Stimulated activated memory B cell treated with anti-CD40 and anti-IgM and Interleukin-4, amounts not matched to agents 10 μg/mL and 1 μg/mL and 100 μg/mL, for 72 hours (primary cell): ENCODE measurements at regions not wholly inside any gene's neighbourhood (a gene's known extent, or its start where the extent isn't known, plus 50 kb on each side); places are given as distances from the start of the nearest gene placed in this dataset.

Source experiments
- ATAC-seq: fragments of 150-1000 bp; cut with Tn5 transposase; 2 replicates; pipeline ENCODE4 v1.10.0; 2021
- H3K27ac Mint-ChIP-seq: one replicate; pipeline ENCODE4 v1.8.0; 2022; ENCODE audit warnings: mild to moderate bottlenecking, mixed read lengths
- H3K27me3 Mint-ChIP-seq: one replicate; pipeline ENCODE4 v1.8.0; 2022; ENCODE audit warnings: mixed read lengths
- H3K36me3 Mint-ChIP-seq: one replicate; pipeline ENCODE4 v1.8.0; 2022; ENCODE audit warnings: mixed read lengths
- H3K4me1 Mint-ChIP-seq: one replicate; pipeline ENCODE4 v1.8.0; 2022; ENCODE audit warnings: mixed read lengths
- H3K4me3 Mint-ChIP-seq: one replicate; pipeline ENCODE4 v1.8.0; 2022; ENCODE audit warnings: mild to moderate bottlenecking, moderate library complexity, mixed read lengths
- H3K9me3 Mint-ChIP-seq: one replicate; pipeline ENCODE4 v1.8.0; 2022; ENCODE audit warnings: mixed read lengths

GRCh38 chr12:90339837-90340236, 615.1 kb downstream of the CCER1 start:
- no peak for ATAC-seq
- H3K36me3 Mint-ChIP-seq = no peaks in the 10 kb centered on the region
- H3K27ac Mint-ChIP-seq = no peak overlapping the region
- peaks cover 39% of the 10 kb centered on the region for H3K27me3 Mint-ChIP-seq
- no peaks in the 10 kb centered on the region for H3K9me3 Mint-ChIP-seq
- H3K4me3 Mint-ChIP-seq = no peak overlapping the region
- H3K4me1 Mint-ChIP-seq = peaks cover 5% of the 10 kb centered on the region

DNA sequence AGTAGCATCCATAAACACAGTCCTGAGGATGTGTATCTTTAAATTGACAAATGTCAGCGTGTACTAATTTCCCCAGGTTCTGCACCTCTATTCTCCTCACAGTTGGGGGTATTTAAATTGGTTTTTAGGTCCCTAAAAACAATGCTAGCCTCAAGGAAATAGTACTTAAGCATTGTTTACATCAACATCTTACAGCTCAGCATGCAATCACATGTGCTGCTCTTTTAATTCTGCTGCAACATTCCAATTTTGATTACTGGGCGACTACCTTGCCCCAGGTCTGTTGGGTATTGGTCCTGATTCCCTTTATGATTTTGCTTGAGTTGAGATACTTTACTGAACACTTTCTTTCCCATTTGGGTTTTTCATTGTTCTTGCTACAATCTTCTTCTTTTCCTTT, 616.6 kb downstream of the CCER1 start:
- peaks cover 30% of the 10 kb centered on the region for H3K27me3 Mint-ChIP-seq
- ATAC-seq = no peak
- H3K9me3 Mint-ChIP-seq = no peaks in the 10 kb centered on the region
- peaks cover 6% of the 10 kb centered on the region for H3K4me1 Mint-ChIP-seq
- H3K27ac Mint-ChIP-seq = no peak overlapping the region
- H3K4me3 Mint-ChIP-seq = no peak overlapping the region
- H3K36me3 Mint-ChIP-seq = no peaks in the 10 kb centered on the region

- Mint-ChIP-seq H3K27me3 (peaks cover 17% of the 10 kb centered on the region), H3K4me1 (peaks cover 6% of the 10 kb centered on the region), H3K4me3 (no peak overlapping the region), H3K36me3 (no peaks in the 10 kb centered on the region), H3K27ac (no peak overlapping the region), H3K9me3 (no peaks in the 10 kb centered on the region)
- ATAC-seq = no peak
Observed at GRCh38 chr12:90337018-90337417, 618.0 kb downstream of the CCER1 start.

- Mint-ChIP-seq H3K9me3 (no peaks in the 10 kb centered on the region), H3K4me3 (no peak overlapping the region), H3K36me3 (no peaks in the 10 kb centered on the region), H3K4me1 (peaks cover 6% of the 10 kb centered on the region), H3K27ac (no peak overlapping the region), H3K27me3 (peaks cover 9% of the 10 kb centered on the region)
- no peak for ATAC-seq
Observed at GRCh38 chr12:90335566-90335965, 619.4 kb downstream of the CCER1 start.

DNA sequence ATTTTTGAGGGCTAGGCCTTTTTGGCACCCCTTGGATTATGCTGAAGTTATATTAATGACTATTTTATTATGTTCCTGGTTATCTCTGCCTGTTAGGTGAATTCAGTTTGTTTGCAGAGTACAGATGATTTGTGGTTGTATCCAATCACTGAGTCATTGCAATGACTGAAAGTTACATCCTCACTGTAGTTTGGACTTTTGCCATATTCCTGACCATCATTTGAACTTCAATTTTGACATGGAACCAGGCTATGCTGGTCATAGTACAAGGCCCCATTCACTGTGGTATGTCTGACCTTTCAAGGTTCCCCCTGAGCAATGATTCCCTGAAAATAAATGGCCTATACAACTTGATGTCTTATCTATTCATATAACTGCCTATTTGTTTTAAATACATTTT, 621.0 kb downstream of the CCER1 start:
- no peak for ATAC-seq
- H3K4me1 Mint-ChIP-seq = peaks cover 6% of the 10 kb centered on the region

DNA sequence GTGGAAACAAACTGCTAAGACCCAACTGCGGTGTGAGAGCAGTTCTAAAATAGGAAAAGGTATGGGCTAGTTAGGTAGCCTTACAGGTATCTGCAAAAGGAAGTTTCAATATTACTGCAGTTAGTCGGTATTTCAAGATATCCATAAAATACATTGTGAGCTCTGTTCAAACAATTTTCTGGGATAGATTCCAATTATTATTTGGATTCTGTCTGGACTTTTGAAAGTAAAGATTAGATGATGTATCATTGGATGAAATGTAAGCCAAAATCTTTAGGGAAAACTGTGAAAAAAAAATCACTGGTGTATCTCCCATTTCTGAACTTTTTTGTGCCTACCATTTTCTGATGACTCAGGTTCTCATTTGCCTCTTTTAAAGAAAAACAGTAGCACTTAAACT, 621.6 kb downstream of the CCER1 start:
- Mint-ChIP-seq H3K4me3 (no peak overlapping the region), H3K36me3 (no peaks in the 10 kb centered on the region), H3K4me1 (peaks cover 6% of the 10 kb centered on the region), H3K27me3 (no peaks in the 10 kb centered on the region), H3K27ac (no peak overlapping the region), H3K9me3 (no peaks in the 10 kb centered on the region)
- no peak for ATAC-seq

More for the DNA sequence above, 621.0 kb downstream of the CCER1 start:
- no peak overlapping the region for H3K27ac Mint-ChIP-seq
- no peaks in the 10 kb centered on the region for H3K9me3 Mint-ChIP-seq
- H3K36me3 Mint-ChIP-seq = no peaks in the 10 kb centered on the region
- no peak overlapping the region for H3K4me3 Mint-ChIP-seq
- no peaks in the 10 kb centered on the region for H3K27me3 Mint-ChIP-seq

- no peak for ATAC-seq
- Mint-ChIP-seq H3K27me3 (no peaks in the 10 kb centered on the region), H3K9me3 (no peaks in the 10 kb centered on the region)
Observed at GRCh38 chr12:90331821-90332220, 623.2 kb downstream of the CCER1 start.

GRCh38 chr12:90331262-90331661, 622.6 kb upstream of the ATP2B1 start:
- H3K9me3 Mint-ChIP-seq = no peaks in the 10 kb centered on the region
- no peaks in the 10 kb centered on the region for H3K36me3 Mint-ChIP-seq
- no peak for ATAC-seq
- H3K4me1 Mint-ChIP-seq = peaks cover 6% of the 10 kb centered on the region
- no peaks in the 10 kb centered on the region for H3K27me3 Mint-ChIP-seq
- no peak overlapping the region for H3K4me3 Mint-ChIP-seq
- no peak overlapping the region for H3K27ac Mint-ChIP-seq

More at GRCh38 chr12:90331821-90332220, 623.2 kb downstream of the CCER1 start:
- no peaks in the 10 kb centered on the region for H3K36me3 Mint-ChIP-seq
- H3K4me1 Mint-ChIP-seq = peaks cover 6% of the 10 kb centered on the region
- H3K4me3 Mint-ChIP-seq = no peak overlapping the region
- H3K27ac Mint-ChIP-seq = no peak overlapping the region

DNA sequence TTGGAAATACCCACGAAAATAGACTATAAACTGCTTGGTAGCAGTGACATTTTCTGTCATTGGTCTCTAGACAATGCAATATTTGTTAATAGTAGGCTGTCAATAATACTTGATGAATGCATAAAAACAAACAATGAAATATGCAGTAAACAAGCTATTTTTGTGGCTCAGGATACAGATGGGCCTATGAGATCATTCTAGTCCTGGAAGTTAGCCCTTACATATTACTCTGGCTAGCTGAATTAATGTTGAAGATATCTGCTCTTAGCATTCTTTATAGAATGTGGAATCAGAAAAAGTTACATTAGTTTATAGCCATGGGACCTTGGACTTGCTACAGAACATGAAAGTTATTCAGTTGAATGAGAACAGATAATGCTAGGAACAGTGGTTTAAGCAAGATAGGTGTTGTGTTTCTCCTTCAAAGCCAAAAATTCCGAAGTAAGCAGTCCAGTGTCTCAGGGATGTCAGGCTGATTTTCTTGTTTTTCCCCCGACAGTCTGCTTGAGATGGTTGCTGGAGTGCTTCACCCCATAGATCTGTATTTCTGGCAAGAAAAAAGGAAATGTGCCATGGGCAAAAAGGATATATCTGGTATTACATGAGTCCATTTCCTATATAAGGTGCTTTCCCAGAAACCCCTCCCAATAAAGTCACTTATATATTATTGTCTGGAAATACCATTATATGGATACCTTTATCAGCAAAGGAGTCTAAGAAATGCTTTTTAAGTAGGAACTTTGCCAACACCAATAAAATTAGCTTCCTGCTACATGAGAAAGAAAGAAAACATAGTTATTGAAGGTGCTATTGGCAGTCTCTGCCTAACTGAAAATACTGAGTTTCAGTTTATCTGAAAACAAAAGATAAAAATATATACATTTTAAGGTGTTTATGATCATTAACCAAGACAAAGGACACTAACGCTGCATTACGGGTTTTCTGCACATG, 619.4 kb upstream of the ATP2B1 start:
- H3K4me3 Mint-ChIP-seq = no peak overlapping the region
- no peaks in the 10 kb centered on the region for H3K27me3 Mint-ChIP-seq
- no peaks in the 10 kb centered on the region for H3K4me1 Mint-ChIP-seq
- no peaks in the 10 kb centered on the region for H3K36me3 Mint-ChIP-seq
- H3K9me3 Mint-ChIP-seq = no peaks in the 10 kb centered on the region
- no peak for ATAC-seq
- H3K27ac Mint-ChIP-seq = no peak overlapping the region

- Mint-ChIP-seq H3K27ac (no peak overlapping the region), H3K4me3 (no peak overlapping the region), H3K4me1 (no peaks in the 10 kb centered on the region), H3K36me3 (no peaks in the 10 kb centered on the region), H3K27me3 (no peaks in the 10 kb centered on the region), H3K9me3 (peaks cover 3% of the 10 kb centered on the region)
- no peak for ATAC-seq
Observed at GRCh38 chr12:90323217-90323616, 614.6 kb upstream of the ATP2B1 start.

- no peaks in the 10 kb centered on the region for H3K27me3 Mint-ChIP-seq
- H3K36me3 Mint-ChIP-seq = no peaks in the 10 kb centered on the region
Observed at GRCh38 chr12:90322006-90322405, 613.4 kb upstream of the ATP2B1 start.

GRCh38 chr12:90321369-90321768, 612.7 kb upstream of the ATP2B1 start:
- Mint-ChIP-seq H3K27me3 (no peaks in the 10 kb centered on the region), H3K4me1 (no peaks in the 10 kb centered on the region), H3K9me3 (peaks cover 3% of the 10 kb centered on the region), H3K36me3 (no peaks in the 10 kb centered on the region), H3K27ac (no peak overlapping the region), H3K4me3 (no peak overlapping the region)
- ATAC-seq = no peak

More at GRCh38 chr12:90322006-90322405, 613.4 kb upstream of the ATP2B1 start:
- Mint-ChIP-seq H3K4me1 (no peaks in the 10 kb centered on the region), H3K4me3 (no peak overlapping the region), H3K9me3 (peaks cover 3% of the 10 kb centered on the region), H3K27ac (no peak overlapping the region)
- ATAC-seq = no peak

DNA sequence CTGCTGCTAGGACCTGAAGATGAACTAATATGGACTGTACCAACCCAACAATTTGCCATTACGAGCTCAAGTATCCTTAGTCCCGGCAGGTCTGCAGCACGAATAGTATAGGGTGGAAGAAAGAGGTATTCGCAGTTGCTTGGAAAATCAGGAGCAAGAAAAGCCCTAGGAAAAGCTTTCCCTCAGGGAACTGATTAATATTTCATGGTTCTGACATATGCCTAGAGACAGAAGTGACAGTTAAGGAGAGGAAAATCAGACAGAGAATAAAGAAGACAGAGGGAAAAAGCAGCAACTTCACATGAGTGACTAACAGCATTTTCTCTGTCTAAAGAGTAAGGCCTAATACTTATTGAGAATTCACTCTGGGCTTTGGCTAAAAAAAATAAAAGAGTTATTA, 602.9 kb upstream of the ATP2B1 start:
- no peak overlapping the region for H3K4me3 Mint-ChIP-seq
- no peaks in the 10 kb centered on the region for H3K4me1 Mint-ChIP-seq
- no peaks in the 10 kb centered on the region for H3K36me3 Mint-ChIP-seq
- H3K9me3 Mint-ChIP-seq = no peaks in the 10 kb centered on the region
- ATAC-seq = no peak
- H3K27me3 Mint-ChIP-seq = peaks cover 25% of the 10 kb centered on the region
- H3K27ac Mint-ChIP-seq = no peak overlapping the region

- no peak for ATAC-seq
- Mint-ChIP-seq H3K4me1 (no peaks in the 10 kb centered on the region), H3K36me3 (no peaks in the 10 kb centered on the region), H3K4me3 (no peak overlapping the region), H3K27me3 (peaks cover 17% of the 10 kb centered on the region), H3K27ac (no peak overlapping the region), H3K9me3 (no peaks in the 10 kb centered on the region)
Observed at GRCh38 chr12:90305379-90305778, 596.7 kb upstream of the ATP2B1 start.

GRCh38 chr12:90304231-90304630, 595.6 kb upstream of the ATP2B1 start:
- no peak for ATAC-seq
- H3K27ac Mint-ChIP-seq = no peak overlapping the region
- H3K27me3 Mint-ChIP-seq = peaks cover 17% of the 10 kb centered on the region
- no peaks in the 10 kb centered on the region for H3K9me3 Mint-ChIP-seq
- H3K36me3 Mint-ChIP-seq = no peaks in the 10 kb centered on the region
- peaks cover 6% of the 10 kb centered on the region for H3K4me1 Mint-ChIP-seq
- H3K4me3 Mint-ChIP-seq = no peak overlapping the region

- H3K27ac Mint-ChIP-seq = no peak overlapping the region
- no peaks in the 10 kb centered on the region for H3K36me3 Mint-ChIP-seq
- H3K9me3 Mint-ChIP-seq = no peaks in the 10 kb centered on the region
- H3K27me3 Mint-ChIP-seq = peaks cover 17% of the 10 kb centered on the region
- ATAC-seq = no peak
- H3K4me1 Mint-ChIP-seq = peaks cover 10% of the 10 kb centered on the region
- H3K4me3 Mint-ChIP-seq = no peak overlapping the region
Observed at GRCh38 chr12:90303771-90304170, 595.1 kb upstream of the ATP2B1 start.
